HEK293 (cell line): ENCODE measurements at regions not wholly inside any gene's neighbourhood (a gene's known extent, or its start where the extent isn't known, plus 50 kb on each side); places are given as distances from the start of the nearest gene placed in this dataset.

Experiments used
- CTCF ChIA-PET: fragments of 350-600 bp; formaldehyde crosslinking; extraction: SDS; loops from one replicate; lab custom pipeline; 2021; ENCODE audit warnings: antibody characterized with exemption; lab: Yijun Ruan, JAX
- POLR2A ChIA-PET: fragments of 300-600 bp; formaldehyde crosslinking; extraction: SDS; loops from one replicate; lab custom pipeline; 2020; ENCODE audit warnings: antibody characterized with exemption, inconsistent platforms; lab: Yijun Ruan, JAX
- H3K27ac ChIP-seq: fragments of 200-500 bp; sonication (Bioruptor generic); 2 replicates; pipeline ENCODE4 v1.5.1; 2014; ENCODE audit warnings: low read depth, low read length, control low read depth, inconsistent platforms; ENCODE audit errors: extremely low read depth
- H3K36me3 ChIP-seq, 2 experiments: fragments of 200-500 bp in 1 of 2; sonication (Bioruptor generic) in 1 of 2; 1 replicate in 1 of 2; 2 replicates in 1 of 2; pipeline ENCODE4 v1.5.1; 2014 to 2017; ENCODE audit warnings: inconsistent platforms in 2 of 2, low read length in 2 of 2; ENCODE audit not compliant: control insufficient read depth in 2 of 2, insufficient read depth in 1 of 2
- H3K4me1 ChIP-seq: fragments of 200-500 bp; sonication (Bioruptor generic); 2 replicates; pipeline ENCODE4 v1.5.1; 2014; ENCODE audit warnings: mild to moderate bottlenecking, low read length, inconsistent platforms; ENCODE audit not compliant: control insufficient read depth, insufficient read depth
- H3K4me3 ChIP-seq: 2 replicates; pipeline ENCODE4 v1.5.1; 2011; ENCODE audit warnings: low read depth, mild to moderate bottlenecking, control low read depth, low read length, moderate library complexity
- H3K9me3 ChIP-seq: fragments of 200-500 bp; sonication (Bioruptor generic); 2 replicates; pipeline ENCODE4 v1.5.1; 2014; ENCODE audit warnings: low read depth, low read length, inconsistent platforms; ENCODE audit not compliant: control insufficient read depth, insufficient read depth
- FEZF1 ChIP-seq: fragments of 450-650 bp; formaldehyde crosslinking; IDR thresholded peaks from 2 replicates; pipeline ENCODE4 v1.5.1; 2016; ENCODE audit warnings: missing biosample characterization, missing genetic modification characterization
- INSM2 ChIP-seq: fragments of 450-650 bp; formaldehyde crosslinking; IDR thresholded peaks from 2 replicates; pipeline ENCODE4 v1.5.1; 2016; ENCODE audit warnings: missing biosample characterization, missing genetic modification characterization
- PATZ1 ChIP-seq: fragments of 450-650 bp; formaldehyde crosslinking; IDR thresholded peaks from 2 replicates; pipeline ENCODE4 v1.5.1; 2016; ENCODE audit warnings: missing biosample characterization, missing genetic modification characterization
- TSHZ1 ChIP-seq: fragments of 450-650 bp; formaldehyde crosslinking; IDR thresholded peaks from 2 replicates; pipeline ENCODE4 v1.5.1; 2016; ENCODE audit warnings: missing biosample characterization, missing genetic modification characterization, borderline replicate concordance
- ZBTB17 ChIP-seq: fragments of 450-650 bp; formaldehyde crosslinking; IDR thresholded peaks from 2 replicates; pipeline ENCODE4 v1.5.1; 2016; ENCODE audit warnings: missing biosample characterization, missing genetic modification characterization
- ZBTB21 ChIP-seq: fragments of 450-650 bp; formaldehyde crosslinking; IDR thresholded peaks from 2 replicates; pipeline ENCODE4 v1.5.1; 2017; ENCODE audit warnings: missing biosample characterization, missing genetic modification characterization
- ZFHX2 ChIP-seq: fragments of 450-650 bp; formaldehyde crosslinking; conservative IDR thresholded peaks from 2 replicates; pipeline ENCODE4 v1.5.1; 2016; ENCODE audit warnings: missing biosample characterization, missing genetic modification characterization
- ZNF24 ChIP-seq: fragments of 450-650 bp; formaldehyde crosslinking; IDR thresholded peaks from 2 replicates; pipeline ENCODE4 v1.5.1; 2016; ENCODE audit warnings: missing biosample characterization, missing genetic modification characterization
- ZNF280D ChIP-seq: fragments of 450-650 bp; formaldehyde crosslinking; IDR thresholded peaks from 2 replicates; pipeline ENCODE4 v1.5.1; 2016; ENCODE audit warnings: missing biosample characterization, missing genetic modification characterization
- ZNF366 ChIP-seq: fragments of 450-650 bp; formaldehyde crosslinking; conservative IDR thresholded peaks from 2 replicates; pipeline ENCODE4 v1.5.1; 2016; ENCODE audit warnings: missing biosample characterization, missing genetic modification characterization
- ZNF561 ChIP-seq: fragments of 450-650 bp; IDR thresholded peaks from 2 replicates; pipeline ENCODE4 v1.5.1; 2018; ENCODE audit warnings: missing biosample characterization, missing genetic modification characterization, borderline replicate concordance
- ZNF664 ChIP-seq: fragments of 450-650 bp; formaldehyde crosslinking; IDR thresholded peaks from 2 replicates; pipeline ENCODE4 v1.5.1; 2016; ENCODE audit warnings: missing biosample characterization, missing genetic modification characterization
- ZNF768 ChIP-seq: fragments of 450-650 bp; formaldehyde crosslinking; IDR thresholded peaks from 2 replicates; pipeline ENCODE4 v1.5.1; 2018; ENCODE audit warnings: missing biosample characterization, mild to moderate bottlenecking, missing genetic modification characterization
- ZNF843 ChIP-seq: fragments of 450-650 bp; formaldehyde crosslinking; IDR thresholded peaks from 2 replicates; pipeline ENCODE4 v1.5.1; 2016; ENCODE audit warnings: missing biosample characterization, missing genetic modification characterization
- ZSCAN23 ChIP-seq: fragments of 450-650 bp; formaldehyde crosslinking; IDR thresholded peaks from 2 replicates; pipeline ENCODE4 v1.5.1; 2016; ENCODE audit warnings: missing biosample characterization, missing genetic modification characterization
- ZSCAN4 ChIP-seq: fragments of 450-650 bp; formaldehyde crosslinking; IDR thresholded peaks from 2 replicates; pipeline ENCODE4 v1.5.1; 2017; ENCODE audit warnings: missing biosample characterization, missing genetic modification characterization
- ZSCAN5A ChIP-seq: fragments of 450-650 bp; formaldehyde crosslinking; IDR thresholded peaks from 2 replicates; pipeline ENCODE4 v1.5.1; 2016; ENCODE audit warnings: missing biosample characterization, missing genetic modification characterization

- Histone ChIP-seq H3K27ac (no peak overlapping the region), H3K36me3 (no peaks in the 10 kb centered on the region), H3K9me3 (peaks cover 3% of the 10 kb centered on the region; the same call in 1 of the 2 replicates), H3K4me3 (no peak overlapping the region), H3K4me1 (peaks cover 29% of the 10 kb centered on the region)
- POLR2A ChIA-PET: interaction anchor here (1.7 kb wide), 1 partner anchor 9 kb away, joined by 4 read pairs; no protein-coding TSS in a partner anchor
- TF ChIP-seq ZNF366 (tag by site-specific recombination) (0 out of 2 replicates have a peak, but pooled peaks have one; percentile 16), ZBTB17 (tag by site-specific recombination) (no peak), ZSCAN5A (tag by site-specific recombination) (no peak)
- CTCF ChIA-PET: interaction anchor here (1.2 to 5.7 kb wide), 2 partner anchors 11 to 28 kb away, joined by 4 to 40 read pairs; no protein-coding TSS in a partner anchor
Measured at GRCh38 chr15:70573121-70573850, 190.1 kb downstream of the UACA start.

- POLR2A ChIA-PET: interaction anchor here (1.0 to 1.7 kb wide), 3 partner anchors 8 to 194 kb away, joined by 3 to 9 read pairs (median 3); partner anchors contain the start of gene UACA
- Histone ChIP-seq H3K4me3 (no peak overlapping the region), H3K4me1 (peaks cover 15% of the 10 kb centered on the region), H3K36me3 (no peaks in the 10 kb centered on the region), H3K9me3 (peaks cover 3% of the 10 kb centered on the region; the same call in 1 of the 2 replicates), H3K27ac (peak overlapping the region; percentile 20; the same call in 1 of the 2 replicates)
- CTCF ChIA-PET: interaction anchor here (0.6 to 4.1 kb wide), 15 partner anchors 10 to 1116 kb away, joined by 3 to 46 read pairs (median 4); no protein-coding TSS in a partner anchor
- TF ChIP-seq ZNF280D (tag by site-specific recombination): 0 out of 2 replicates have a peak, but pooled peaks have one; percentile 21
- 0 out of 2 replicates have a peak, but pooled peaks have one; percentile 6 for TF ChIP-seq ZSCAN4 (tag by site-specific recombination)
- peak; percentile 81 for TF ChIP-seq ZNF843 (tag by site-specific recombination)
- TF ChIP-seq ZSCAN23 (tag by site-specific recombination): peak; percentile 43; the same call in 1 of the 2 replicates
- peak; percentile 32; the same call in 1 of the 2 replicates for TF ChIP-seq FEZF1 (tag by site-specific recombination)
- TF ChIP-seq ZNF664: no peak
- TF ChIP-seq INSM2 (tag by site-specific recombination): peak; percentile 99
- no peak for TF ChIP-seq ZNF24
- TF ChIP-seq ZNF561 (tag by site-specific recombination): no peak; the same call in 1 of the 2 replicates
- peak; percentile 69; the same call in 1 of the 2 replicates for TF ChIP-seq TSHZ1 (tag by site-specific recombination)
- peak; percentile 67 for TF ChIP-seq ZFHX2
- no peak for TF ChIP-seq ZNF768 (tag by site-specific recombination)
- TF ChIP-seq ZBTB21: peak; percentile 43; the same call in 1 of the 2 replicates
- peak; percentile 33; the same call in 1 of the 2 replicates for TF ChIP-seq PATZ1 (tag by site-specific recombination)
Measured at GRCh38 chr15:70569714-70570231, 193.6 kb downstream of the UACA start.
